Neutrophil (primary cell): ENCODE measurements at regions not wholly inside any gene's neighbourhood (a gene's known extent, or its start where the extent isn't known, plus 50 kb on each side); places are given as distances from the start of the nearest gene placed in this dataset.

Experiments
- H3K27ac ChIP-seq: fragments of 200-600 bp; sonication (generic); 2 replicates; pipeline ENCODE4 v1.5.1; 2016; ENCODE audit warnings: mild to moderate bottlenecking, moderate library complexity
- H3K27me3 ChIP-seq: fragments of 200-600 bp; sonication (generic); 2 replicates; pipeline ENCODE4 v1.6.0; 2016; ENCODE audit warnings: mild to moderate bottlenecking
- H3K36me3 ChIP-seq: fragments of 200-600 bp; sonication (generic); 2 replicates; pipeline ENCODE4 v1.5.1; 2017
- H3K4me1 ChIP-seq, 2 experiments: fragments of 200-600 bp in 1 of 2; sonication (generic) in 1 of 2; 1 replicate in 1 of 2; 2 replicates in 1 of 2; pipeline versions ENCODE4 v1.5.1 to v1.6.1; 2013 to 2016; ENCODE audit warnings: low read depth in 1 of 2, low read length in 1 of 2, mild to moderate bottlenecking in 1 of 2, moderate library complexity in 1 of 2; ENCODE audit not compliant: control insufficient read depth in 1 of 2, insufficient read depth in 1 of 2
- H3K4me3 ChIP-seq, 2 experiments: fragments of 200-600 bp in 1 of 2; sonication (generic) in 1 of 2; 1 replicate in 1 of 2; 2 replicates in 1 of 2; pipeline ENCODE4 v1.5.1; 2013 to 2016; ENCODE audit warnings: low read depth in 1 of 2, low read length in 1 of 2, mild to moderate bottlenecking in 1 of 2, moderate library complexity in 1 of 2
- H3K9me3 ChIP-seq: fragments of 200-600 bp; sonication (generic); 2 replicates; pipeline ENCODE4 v1.5.1; 2016
- TF ChIP-seq, protein P1 (sequence below): fragments of 200-600 bp; sonication (generic); IDR thresholded peaks from 2 replicates; pipeline ENCODE4 v1.5.1; 2016; ENCODE audit warnings: antibody characterized with exemption

- Histone ChIP-seq H3K27ac (no peak overlapping the region), H3K9me3 (no peaks in the 10 kb centered on the region), H3K27me3 (no peaks in the 10 kb centered on the region), H3K36me3 (no peaks in the 10 kb centered on the region), H3K4me3 (no peak overlapping the region), H3K4me1 (peaks cover 8 to 16% of the 10 kb centered on the region in 2 experiments)
- TF ChIP-seq, protein P1, sequence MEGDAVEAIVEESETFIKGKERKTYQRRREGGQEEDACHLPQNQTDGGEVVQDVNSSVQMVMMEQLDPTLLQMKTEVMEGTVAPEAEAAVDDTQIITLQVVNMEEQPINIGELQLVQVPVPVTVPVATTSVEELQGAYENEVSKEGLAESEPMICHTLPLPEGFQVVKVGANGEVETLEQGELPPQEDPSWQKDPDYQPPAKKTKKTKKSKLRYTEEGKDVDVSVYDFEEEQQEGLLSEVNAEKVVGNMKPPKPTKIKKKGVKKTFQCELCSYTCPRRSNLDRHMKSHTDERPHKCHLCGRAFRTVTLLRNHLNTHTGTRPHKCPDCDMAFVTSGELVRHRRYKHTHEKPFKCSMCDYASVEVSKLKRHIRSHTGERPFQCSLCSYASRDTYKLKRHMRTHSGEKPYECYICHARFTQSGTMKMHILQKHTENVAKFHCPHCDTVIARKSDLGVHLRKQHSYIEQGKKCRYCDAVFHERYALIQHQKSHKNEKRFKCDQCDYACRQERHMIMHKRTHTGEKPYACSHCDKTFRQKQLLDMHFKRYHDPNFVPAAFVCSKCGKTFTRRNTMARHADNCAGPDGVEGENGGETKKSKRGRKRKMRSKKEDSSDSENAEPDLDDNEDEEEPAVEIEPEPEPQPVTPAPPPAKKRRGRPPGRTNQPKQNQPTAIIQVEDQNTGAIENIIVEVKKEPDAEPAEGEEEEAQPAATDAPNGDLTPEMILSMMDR, result no peak
These were observed 246.1 kb downstream of the LY86 start for GRCh38 chr6:6834356-6835222.

GRCh38 chr6:6835223-6835503 is 246.6 kb downstream of the LY86 start:
- Histone ChIP-seq H3K27me3 (no peaks in the 10 kb centered on the region), H3K27ac (no peak overlapping the region), H3K4me1 (peaks cover 2 to 12% of the 10 kb centered on the region in 2 experiments), H3K4me3 (no peak overlapping the region), H3K36me3 (no peaks in the 10 kb centered on the region), H3K9me3 (no peaks in the 10 kb centered on the region)
- TF ChIP-seq, protein P1, result no peak

DNA sequence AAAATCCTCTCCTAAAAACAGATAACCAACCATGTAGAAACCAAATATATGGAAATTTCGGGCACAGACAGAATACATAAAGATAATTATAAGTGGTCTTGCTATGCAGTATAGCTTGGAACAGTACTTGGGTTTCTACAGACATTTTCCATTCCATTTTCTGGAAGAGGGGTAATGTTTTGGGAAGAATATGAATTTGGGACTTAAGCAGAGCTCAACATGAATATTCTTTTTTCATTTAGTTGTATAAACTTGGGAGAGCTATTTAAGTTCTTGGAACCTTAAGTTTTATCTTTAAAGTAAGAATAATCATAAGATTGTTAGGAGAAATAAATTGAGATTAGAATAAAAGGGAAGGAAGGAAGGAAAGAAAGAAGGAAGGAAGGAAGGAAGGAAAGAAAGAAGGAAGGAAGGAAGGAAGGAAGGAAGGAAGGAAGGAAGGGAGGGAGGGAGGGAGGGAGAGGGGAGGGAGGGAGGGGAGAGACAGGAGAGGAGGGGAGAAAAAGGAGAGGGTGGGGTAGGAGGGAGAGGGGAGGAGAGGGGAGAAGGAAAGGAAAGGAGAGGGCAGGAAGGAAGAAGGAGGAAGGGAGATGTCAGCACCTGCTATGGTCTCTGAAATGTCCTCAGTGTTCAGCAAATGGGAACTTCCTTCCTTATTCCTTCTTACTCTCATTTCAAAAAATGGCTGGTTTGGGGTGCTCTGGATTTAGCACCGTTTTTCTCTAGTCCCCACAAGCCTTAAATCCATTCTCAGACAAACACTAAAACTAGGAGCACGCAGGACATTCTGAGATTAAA is 248.3 kb downstream of the LY86 start:
- Histone ChIP-seq H3K4me1 (peaks cover 14 to 23% of the 10 kb centered on the region in 2 experiments), H3K27ac (no peak overlapping the region), H3K27me3 (no peaks in the 10 kb centered on the region), H3K4me3 (no peak overlapping the region), H3K9me3 (no peaks in the 10 kb centered on the region), H3K36me3 (no peaks in the 10 kb centered on the region)
- TF ChIP-seq, protein P1, result no peak

DNA sequence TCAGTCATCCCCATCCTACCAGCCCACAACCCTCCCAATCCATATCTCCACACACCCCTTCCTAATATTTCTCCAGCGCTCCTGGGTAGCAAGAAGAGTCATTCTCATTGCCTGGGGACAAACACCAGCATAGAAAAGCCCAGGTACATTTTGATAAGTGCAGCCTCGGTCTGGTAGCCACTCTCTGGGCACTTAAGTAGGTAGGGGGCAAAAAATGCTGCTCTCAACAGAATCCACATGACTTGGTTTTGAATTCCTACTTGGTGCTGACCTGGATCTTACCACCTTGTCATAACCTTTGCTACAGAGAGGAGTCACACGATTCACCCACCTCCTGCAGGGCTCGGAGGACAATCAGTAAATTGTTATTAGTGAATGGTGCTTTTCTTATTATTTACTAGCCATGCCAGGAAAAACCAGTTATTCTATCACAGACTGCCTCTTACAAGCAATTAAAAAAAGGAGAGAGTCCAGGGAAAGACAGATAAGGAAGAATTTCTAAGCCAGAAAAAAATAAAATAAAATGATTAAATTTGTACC is 249.1 kb downstream of the LY86 start:
- Histone ChIP-seq H3K4me3 (no peak overlapping the region), H3K27ac (no peak overlapping the region), H3K4me1 (peaks cover 20 to 25% of the 10 kb centered on the region in 2 experiments), H3K9me3 (no peaks in the 10 kb centered on the region), H3K36me3 (no peaks in the 10 kb centered on the region), H3K27me3 (no peaks in the 10 kb centered on the region)
- TF ChIP-seq, protein P1, result no peak

GRCh38 chr6:6840831-6841291 is 252.3 kb downstream of the LY86 start:
- TF ChIP-seq, protein P1, result no peak
- peak overlapping the region; percentile 70 for H3K27ac ChIP-seq
- H3K4me3 ChIP-seq, result peak overlapping the region in 1 of 2 experiments; percentile 11

More at GRCh38 chr6:6840831-6841291, 252.3 kb downstream of the LY86 start:
- Histone ChIP-seq H3K9me3 (no peaks in the 10 kb centered on the region), H3K4me1 (peaks cover 20 to 25% of the 10 kb centered on the region in 2 experiments), H3K36me3 (no peaks in the 10 kb centered on the region), H3K27me3 (no peaks in the 10 kb centered on the region)
